ENCODE measurements at regions not wholly inside any gene's neighbourhood (a gene's known extent, or its start where the extent isn't known, plus 50 kb on each side); places are given as distances from the start of the nearest gene placed in this dataset.

DNA sequence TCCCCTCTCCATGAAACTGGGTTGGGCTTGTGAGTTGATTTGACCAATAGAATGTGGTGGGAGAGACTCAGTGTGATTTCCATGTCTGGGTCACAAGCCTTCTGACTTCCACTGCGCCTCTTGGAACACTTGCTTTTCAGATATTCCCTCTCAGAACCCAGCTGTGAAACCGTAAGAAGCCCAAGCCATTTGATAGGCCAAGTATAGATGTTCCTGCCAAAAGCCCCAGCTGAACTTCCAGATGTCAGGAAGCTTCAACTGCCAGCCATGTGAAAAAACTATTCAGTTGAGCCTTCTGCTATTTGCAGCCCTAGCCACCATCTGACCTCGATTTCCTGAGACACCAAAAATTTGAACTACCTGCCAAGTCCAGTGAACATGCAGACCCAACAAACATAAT is 387.8 kb upstream of the GJE1 start:
- DNase-seq = no peak
- H3K27me3 ChIP-seq = no peaks in the 10 kb centered on the region
- TF ChIP-seq, protein P1, sequence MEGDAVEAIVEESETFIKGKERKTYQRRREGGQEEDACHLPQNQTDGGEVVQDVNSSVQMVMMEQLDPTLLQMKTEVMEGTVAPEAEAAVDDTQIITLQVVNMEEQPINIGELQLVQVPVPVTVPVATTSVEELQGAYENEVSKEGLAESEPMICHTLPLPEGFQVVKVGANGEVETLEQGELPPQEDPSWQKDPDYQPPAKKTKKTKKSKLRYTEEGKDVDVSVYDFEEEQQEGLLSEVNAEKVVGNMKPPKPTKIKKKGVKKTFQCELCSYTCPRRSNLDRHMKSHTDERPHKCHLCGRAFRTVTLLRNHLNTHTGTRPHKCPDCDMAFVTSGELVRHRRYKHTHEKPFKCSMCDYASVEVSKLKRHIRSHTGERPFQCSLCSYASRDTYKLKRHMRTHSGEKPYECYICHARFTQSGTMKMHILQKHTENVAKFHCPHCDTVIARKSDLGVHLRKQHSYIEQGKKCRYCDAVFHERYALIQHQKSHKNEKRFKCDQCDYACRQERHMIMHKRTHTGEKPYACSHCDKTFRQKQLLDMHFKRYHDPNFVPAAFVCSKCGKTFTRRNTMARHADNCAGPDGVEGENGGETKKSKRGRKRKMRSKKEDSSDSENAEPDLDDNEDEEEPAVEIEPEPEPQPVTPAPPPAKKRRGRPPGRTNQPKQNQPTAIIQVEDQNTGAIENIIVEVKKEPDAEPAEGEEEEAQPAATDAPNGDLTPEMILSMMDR (IDR thresholded peaks at IDR 0.05) = no peak

DNA sequence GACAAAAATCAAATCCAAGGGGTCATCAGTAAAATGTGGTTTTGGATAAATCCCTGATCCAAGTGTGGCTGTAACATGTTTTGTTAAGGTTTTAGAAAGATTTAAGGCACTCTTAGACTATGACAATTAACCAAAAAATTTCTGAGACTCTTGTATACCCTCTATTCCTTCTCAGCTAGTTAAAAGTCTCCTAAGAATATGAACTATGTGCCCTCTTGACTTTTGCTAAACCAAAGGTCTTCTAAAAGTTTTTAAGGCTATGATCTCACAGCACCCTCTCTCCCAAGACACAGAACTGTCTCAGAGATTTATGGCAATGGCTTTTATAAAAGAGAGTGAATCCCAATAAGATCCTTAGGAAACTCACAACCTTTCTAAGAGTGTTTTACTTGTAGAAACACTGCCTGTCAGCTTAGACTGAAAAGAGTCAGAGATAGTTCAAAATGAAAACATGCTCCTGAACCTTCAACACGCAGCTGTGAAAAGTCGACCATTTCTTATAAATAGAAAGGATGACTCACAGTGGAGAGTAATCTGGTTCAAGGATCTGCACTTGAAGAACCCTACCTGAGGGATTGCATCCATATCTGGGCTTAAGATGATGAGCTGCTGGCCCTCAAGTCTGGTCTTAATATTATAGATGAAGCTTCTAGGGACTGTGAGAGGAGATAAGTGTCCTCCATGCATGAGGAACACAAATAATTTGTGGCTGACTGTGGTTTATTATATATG is 388.4 kb upstream of the GJE1 start:
- Histone ChIP-seq H3K36me3 (no peaks in the 10 kb centered on the region), H3K4me3 (no peak overlapping the region), H3K9me3 (no peaks in the 10 kb centered on the region), H3K27me3 (no peaks in the 10 kb centered on the region), H3K27ac (no peak overlapping the region), H3K4me1 (no peaks in the 10 kb centered on the region)
- DNase-seq = no peak
- TF ChIP-seq, protein P1 (IDR thresholded peaks at IDR 0.05) = no peak
- TF ChIP-seq POLR2A (IDR thresholded peaks at IDR 0.05) = no peak

More for the DNA sequence above, 387.8 kb upstream of the GJE1 start:
- Histone ChIP-seq H3K4me1 (no peaks in the 10 kb centered on the region), H3K36me3 (no peaks in the 10 kb centered on the region), H3K9me3 (no peaks in the 10 kb centered on the region), H3K27ac (no peak overlapping the region), H3K4me3 (no peak overlapping the region)

DNA sequence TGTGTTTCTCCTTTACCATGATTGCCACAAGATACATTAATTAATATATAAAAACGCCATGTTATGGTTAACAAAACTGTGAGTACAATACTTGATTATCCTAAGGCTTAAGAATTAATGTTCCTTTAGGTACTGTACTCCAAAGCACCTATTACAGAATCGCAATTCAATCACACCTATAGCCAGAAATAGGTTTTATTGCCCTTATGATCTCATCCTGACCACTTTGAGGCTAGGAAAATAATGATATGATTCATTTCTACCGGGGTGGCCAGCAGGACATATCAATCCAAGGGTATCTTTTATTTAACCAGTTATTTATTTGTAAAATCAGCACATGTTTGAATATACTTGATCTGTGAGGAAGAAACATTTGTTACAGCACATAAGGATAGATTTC is 396.6 kb upstream of the GJE1 start:
- TF ChIP-seq, protein P1 (IDR thresholded peaks at IDR 0.05) = no peak
- TF ChIP-seq POLR2A (IDR thresholded peaks at IDR 0.05) = no peak

DNA sequence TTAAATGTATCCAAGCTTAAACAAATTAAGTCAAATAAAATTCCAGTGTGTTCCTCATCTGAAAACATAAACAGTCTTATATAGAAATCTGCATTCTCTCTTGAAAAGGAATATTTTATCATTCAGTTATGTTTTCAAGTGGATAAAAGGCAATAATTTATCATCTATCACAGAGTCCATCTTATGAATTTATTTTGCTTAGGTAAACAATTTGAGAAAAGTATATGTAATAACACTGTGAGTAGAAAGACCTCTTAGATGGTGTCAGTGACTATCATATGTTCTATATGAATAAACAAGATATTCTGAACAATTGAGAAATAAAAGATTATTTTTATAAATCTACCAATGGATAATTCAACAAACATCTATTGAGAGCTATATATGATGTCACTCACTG is 397.6 kb upstream of the GJE1 start:
- no peak overlapping the region for H3K27ac ChIP-seq
- TF ChIP-seq, protein P1 (IDR thresholded peaks at IDR 0.05) = no peak
- no peaks in the 10 kb centered on the region for H3K27me3 ChIP-seq
- no peaks in the 10 kb centered on the region for H3K36me3 ChIP-seq
- no peak overlapping the region for H3K4me3 ChIP-seq
- no peaks in the 10 kb centered on the region for H3K4me1 ChIP-seq
- H3K9me3 ChIP-seq = no peaks in the 10 kb centered on the region
- DNase-seq = no peak

More for the DNA sequence above, 396.6 kb upstream of the GJE1 start:
- no peak overlapping the region for H3K4me3 ChIP-seq
- H3K9me3 ChIP-seq = no peaks in the 10 kb centered on the region
- H3K27me3 ChIP-seq = no peaks in the 10 kb centered on the region
- H3K4me1 ChIP-seq = no peaks in the 10 kb centered on the region
- DNase-seq = no peak
- H3K36me3 ChIP-seq = no peaks in the 10 kb centered on the region
- H3K27ac ChIP-seq = no peak overlapping the region

DNA sequence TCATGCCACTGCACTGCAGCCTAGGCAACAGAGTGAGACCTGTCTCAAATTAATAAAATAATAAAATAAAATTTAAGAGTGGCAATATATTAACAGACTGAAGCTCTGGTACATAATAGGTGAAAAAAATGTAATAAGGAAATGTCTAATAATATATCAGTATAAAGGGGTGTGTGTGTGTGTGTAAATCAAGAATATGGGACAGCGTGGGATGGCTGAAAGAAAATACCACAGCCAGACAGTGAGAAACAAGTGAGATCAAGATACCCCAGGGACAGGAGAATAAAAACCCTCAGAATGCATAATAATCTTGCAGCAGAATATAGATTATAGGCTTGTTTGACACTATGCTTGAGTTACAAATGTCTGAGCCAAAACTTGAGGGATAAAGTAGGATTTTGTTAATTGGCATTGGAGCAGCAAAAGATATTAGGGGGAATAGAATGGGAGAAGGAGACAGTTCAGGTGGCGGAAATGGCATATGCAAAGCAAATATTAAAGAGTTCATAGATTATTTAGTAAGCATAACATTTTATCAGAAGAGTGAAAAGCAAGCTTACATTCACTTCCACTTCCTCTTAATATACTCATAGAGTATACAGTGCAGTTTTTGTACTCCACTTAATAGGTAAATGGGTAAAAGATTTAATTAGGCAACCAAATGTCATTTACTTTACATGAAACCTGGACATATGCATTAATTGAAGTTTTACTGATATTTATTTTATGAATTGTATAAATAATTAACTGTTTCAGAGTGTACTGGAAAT is 398.5 kb upstream of the GJE1 start:
- no peaks in the 10 kb centered on the region for H3K9me3 ChIP-seq
- TF ChIP-seq POLR2A (IDR thresholded peaks at IDR 0.05) = no peak
- TF ChIP-seq, protein P1 (IDR thresholded peaks at IDR 0.05) = no peak
- no peak overlapping the region for H3K27ac ChIP-seq
- no peak overlapping the region for H3K4me3 ChIP-seq
- no peaks in the 10 kb centered on the region for H3K36me3 ChIP-seq
- no peaks in the 10 kb centered on the region for H3K27me3 ChIP-seq
- no peak for DNase-seq
- H3K4me1 ChIP-seq = no peaks in the 10 kb centered on the region

Data from Peyer's patch (tissue), 4 donors.